ENCODE measurements at regions not wholly inside any gene's neighbourhood (a gene's known extent, or its start where the extent isn't known, plus 50 kb on each side); places are given as distances from the start of the nearest gene placed in this dataset.

DNA sequence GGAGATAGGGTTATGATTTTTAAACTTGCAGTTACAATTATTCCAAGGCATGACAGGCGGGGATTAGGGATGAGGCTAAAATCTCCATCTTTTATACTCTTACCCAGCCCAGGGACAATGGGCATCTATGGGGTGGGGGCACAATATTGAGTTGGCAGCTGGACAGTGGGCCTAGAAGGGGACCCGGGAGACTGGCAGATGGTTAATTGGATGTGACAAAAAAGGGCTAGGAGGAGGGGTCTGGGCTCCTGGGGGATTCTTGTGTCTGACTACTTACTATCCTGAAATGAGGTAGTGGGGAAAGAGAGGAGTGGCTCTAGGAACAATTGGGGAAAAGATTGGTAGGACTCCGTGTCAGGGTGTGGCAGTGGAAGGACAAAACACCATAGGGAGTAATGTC is 53.0 kb upstream of the ROPN1 start:
- TF ChIP-seq, protein P1, sequence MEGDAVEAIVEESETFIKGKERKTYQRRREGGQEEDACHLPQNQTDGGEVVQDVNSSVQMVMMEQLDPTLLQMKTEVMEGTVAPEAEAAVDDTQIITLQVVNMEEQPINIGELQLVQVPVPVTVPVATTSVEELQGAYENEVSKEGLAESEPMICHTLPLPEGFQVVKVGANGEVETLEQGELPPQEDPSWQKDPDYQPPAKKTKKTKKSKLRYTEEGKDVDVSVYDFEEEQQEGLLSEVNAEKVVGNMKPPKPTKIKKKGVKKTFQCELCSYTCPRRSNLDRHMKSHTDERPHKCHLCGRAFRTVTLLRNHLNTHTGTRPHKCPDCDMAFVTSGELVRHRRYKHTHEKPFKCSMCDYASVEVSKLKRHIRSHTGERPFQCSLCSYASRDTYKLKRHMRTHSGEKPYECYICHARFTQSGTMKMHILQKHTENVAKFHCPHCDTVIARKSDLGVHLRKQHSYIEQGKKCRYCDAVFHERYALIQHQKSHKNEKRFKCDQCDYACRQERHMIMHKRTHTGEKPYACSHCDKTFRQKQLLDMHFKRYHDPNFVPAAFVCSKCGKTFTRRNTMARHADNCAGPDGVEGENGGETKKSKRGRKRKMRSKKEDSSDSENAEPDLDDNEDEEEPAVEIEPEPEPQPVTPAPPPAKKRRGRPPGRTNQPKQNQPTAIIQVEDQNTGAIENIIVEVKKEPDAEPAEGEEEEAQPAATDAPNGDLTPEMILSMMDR (conservative IDR thresholded peaks at IDR 0.05 in 1 of 2, IDR thresholded peaks at IDR 0.05 in 1 of 2; ENCODE audit: low read depth in 1 of 2, low read length in 2 of 2), result no peak
- TF ChIP-seq EZH2 (IDR thresholded peaks at IDR 0.05; ENCODE audit: low read length, missing control alignments), result no peak

All from fibroblast of lung (primary cell).